C1 segment of cervical spinal cord (tissue), 14 donors: ENCODE measurements at regions not wholly inside any gene's neighbourhood (a gene's known extent, or its start where the extent isn't known, plus 50 kb on each side); places are given as distances from the start of the nearest gene placed in this dataset.
A peak's percentile ranks its signal among the peaks of the same experiment; 100 is the strongest.

Experiments used
- DNase-seq, 14 donors: peaks; one replicate each; lab custom pipeline; 2025; lab: John Stamatoyannopoulos, UW

DNA sequence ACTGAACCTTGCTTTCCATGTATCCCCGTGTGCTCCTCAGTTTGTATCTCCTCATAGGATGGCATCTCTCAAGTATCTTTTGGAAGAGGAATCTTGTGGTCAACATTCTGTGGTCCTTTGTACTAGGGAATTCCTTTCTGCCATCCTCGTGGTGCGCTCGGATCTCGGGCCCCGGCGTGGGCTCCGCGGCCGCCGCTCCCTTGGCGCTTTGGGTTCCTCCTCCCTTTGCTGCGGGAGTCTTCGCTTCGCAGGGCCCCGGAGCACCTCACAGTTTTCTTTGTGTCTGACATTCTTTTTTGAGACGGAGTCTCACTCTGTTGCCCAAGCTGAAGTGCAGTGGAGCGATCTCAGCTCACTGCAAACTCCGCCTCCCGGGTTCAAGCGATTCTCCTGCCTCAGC lies 264.7 kb downstream of the IRS2 start:
- DNase-seq: no peak

DNA sequence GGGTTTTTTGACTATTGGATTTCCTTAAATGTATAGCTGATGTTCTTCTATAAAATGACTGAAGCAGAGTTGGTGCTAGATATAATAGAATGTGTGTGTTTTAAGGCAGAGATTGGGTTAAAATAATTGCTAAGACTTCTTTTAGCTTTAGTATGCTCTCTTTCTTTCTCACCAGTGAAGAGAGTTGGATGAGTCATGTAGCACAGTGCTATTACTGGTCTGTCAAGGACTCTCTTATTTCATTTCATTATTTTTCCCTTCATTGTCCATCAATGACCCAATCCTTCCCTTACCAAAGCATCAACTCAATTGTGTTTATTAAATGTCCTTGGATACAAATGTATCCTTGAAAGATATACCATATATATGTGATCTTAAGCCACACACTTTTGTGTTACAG lies 268.9 kb downstream of the IRS2 start:
- no peak for DNase-seq

DNA sequence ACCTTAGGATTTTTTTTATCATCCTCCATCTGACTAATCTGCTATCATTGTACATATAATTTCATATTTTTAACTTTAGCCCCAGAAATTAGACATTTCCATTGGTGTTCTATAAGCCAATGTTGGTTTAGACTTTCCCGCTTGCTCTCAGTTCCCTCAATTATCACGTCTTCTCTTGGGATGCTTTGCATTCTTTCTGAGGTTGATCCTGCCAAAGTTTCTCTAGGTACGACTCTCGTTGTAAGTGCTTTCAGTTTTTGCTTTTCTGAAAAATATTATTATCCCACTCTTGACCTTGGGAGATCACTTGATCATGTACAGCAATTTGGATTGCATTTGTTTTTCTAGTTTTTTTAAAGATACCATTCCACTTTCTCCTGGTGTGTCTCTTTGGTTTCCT lies 270.2 kb downstream of the IRS2 start:
- no peak for DNase-seq

DNA sequence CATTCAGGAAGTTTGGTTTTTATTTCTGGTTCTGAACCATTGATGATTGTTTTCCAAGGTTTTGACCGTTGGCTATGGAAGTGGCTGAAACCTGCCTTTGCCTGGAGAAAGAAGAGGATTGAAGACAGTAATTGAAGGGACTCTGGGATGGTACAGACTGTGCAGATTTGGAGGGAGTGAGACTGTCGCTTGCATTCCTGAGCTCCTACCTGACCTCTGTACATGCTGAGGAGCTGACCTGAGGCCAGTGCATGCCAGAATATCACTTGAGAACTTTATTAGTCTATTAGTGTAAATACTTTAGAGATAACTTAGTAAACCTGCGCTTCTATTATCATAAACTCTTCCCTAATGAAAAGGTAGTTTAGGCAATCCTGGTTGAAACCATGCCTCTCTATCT lies 276.4 kb downstream of the IRS2 start:
- no peak for DNase-seq

DNA sequence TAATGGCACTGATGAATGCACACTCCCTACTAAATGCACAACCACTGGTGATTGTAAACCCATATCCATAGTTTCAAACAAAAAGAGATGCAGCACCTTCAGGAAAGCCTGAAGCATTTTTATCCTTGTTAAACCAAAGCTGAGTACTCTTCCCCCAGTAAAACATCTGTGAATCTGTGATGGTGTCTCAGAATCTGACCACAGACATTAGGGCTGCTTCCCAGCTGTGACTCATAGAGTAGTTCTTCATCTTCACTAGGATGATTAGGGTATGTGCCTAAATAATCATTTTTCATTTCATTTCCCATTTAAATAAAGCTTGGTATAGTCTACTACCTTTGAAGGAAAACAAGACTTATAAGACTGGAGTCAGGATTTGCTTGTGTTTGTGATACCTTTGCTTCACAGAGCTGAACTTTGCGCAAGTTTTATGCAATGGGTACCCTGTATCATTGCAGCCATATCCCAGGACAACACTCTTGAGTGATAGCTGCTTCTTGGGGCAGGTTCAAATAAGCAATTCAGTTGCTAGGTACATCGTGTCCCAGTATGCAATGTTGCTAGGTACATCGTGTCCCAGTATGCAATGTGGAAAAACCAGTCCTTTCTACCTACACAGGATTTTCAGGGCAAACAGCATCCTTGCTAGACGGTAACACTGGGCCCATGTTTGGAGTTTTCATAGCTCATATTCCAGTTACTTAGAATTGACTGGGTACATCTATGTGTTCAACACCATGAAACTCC lies 277.1 kb downstream of the IRS2 start:
- no peak for DNase-seq

DNA sequence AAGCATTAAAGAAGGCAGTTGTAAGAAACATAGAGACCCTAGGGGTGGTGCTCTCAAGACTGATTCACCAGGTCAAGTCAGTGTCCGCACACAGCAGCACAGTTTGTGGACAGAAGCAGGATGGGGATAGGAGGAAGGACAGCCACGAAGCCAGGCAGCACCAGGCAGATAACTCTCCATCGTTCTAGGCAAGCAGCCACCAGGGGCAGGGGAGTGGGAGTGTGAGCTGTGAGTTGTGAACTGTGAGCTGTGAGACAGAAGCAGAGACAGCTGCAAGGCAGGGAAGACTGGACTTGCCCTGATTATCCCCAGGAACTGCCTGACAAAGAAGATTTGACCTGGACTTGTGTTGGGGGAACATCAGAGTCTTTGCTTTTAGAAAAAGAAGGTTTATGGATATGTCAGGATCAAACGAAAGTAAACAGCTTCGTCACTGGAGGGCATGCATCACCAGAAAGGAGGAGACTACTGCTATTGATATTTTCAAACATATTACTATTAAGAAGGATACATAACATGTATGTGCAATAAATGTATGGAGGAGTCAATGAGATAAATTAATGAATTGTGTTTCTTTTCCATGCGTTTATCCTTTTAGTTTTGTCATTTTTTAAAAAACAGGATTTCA lies 286.1 kb downstream of the IRS2 start:
- DNase-seq: peak in 1 of 14 donors; percentile 26

DNA sequence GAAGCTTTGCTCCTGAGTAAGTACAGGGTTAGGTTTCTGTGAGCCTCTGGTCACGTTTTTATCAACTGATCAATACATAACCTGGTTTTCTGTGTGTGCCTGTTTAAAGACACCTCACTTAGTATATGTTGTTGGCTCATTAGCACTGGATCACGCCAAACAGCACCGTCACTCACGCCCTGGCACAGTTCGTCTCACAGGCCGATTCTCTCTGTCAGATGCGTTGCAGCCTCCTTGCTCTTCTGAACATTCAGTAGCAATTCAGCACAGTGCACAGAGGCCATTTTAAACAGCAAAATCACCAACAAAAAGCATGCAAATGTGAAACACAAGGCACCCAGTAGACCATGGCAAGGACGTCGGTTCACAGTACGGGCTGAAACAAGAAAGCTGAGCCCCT lies 288.5 kb downstream of the IRS2 start:
- no peak for DNase-seq

DNA sequence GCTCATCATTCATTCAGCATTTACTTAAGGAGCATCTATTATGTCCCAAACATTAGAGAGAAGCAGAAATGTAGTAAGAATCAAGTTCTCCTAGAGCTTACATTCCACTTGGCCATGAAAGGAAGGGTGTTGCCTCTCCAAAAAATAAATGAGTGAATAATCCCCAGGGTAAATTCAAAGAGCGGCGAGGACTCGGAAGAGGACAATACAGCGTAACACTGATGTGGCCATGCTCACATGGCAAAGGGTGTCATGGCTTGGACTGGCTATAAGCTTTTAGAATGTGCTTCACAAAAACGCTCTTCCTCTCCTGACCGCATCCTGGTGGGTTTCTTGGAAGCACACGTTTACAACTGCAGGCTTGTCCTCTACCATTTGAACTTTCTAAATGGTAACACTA lies 290.2 kb downstream of the IRS2 start:
- no peak for DNase-seq

DNA sequence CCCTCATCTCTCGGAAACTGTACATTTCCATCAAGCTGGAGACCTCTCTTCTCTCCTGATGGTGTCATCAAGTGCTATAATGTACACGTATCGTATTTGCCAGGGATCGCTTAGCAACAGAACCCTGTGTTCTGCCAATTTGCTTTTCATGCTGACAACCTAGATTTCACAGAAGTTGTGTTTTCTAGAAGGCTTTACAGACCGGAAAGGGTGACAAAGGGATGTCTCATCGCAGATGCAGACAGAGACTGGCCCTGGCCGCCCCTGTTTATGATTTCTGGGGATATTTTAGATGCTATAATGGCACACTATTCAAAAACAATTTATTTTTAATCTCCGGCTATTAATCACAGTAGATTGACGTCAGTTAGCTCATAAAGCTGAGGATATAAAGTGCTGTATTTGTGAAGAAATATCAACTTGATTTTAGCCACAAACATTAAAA lies 291.4 kb downstream of the IRS2 start:
- DNase-seq: no peak

DNA sequence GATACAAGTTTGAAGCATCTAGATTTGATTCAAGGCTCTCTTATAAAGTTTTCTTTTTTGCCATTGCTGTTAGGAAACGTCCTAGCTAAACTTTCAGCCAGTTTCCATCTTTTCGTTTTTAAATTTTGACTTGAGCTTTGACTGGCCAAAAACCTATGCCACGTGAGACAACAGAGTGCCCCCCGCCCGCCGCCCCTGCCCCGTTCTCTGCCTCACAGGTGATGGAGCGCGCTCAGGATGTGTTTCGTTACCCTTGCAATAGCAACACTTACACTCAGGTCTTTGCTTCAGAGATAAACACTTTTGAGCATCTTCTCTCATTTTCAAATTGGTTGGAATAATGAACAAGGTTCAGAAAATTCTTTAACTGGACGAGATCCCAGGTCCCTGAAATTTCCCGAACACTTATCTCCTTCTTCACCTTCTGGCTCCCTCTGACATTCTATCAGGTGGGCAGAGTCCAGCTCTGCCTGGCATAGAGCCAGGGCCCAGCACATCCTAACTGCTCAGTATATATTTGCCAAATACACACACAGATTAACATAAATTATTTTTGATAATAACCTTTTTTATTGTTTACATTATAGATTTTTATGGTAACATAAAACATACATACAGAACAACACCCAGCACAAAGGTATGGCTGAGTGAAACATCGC lies 301.1 kb downstream of the IRS2 start:
- no peak for DNase-seq

DNA sequence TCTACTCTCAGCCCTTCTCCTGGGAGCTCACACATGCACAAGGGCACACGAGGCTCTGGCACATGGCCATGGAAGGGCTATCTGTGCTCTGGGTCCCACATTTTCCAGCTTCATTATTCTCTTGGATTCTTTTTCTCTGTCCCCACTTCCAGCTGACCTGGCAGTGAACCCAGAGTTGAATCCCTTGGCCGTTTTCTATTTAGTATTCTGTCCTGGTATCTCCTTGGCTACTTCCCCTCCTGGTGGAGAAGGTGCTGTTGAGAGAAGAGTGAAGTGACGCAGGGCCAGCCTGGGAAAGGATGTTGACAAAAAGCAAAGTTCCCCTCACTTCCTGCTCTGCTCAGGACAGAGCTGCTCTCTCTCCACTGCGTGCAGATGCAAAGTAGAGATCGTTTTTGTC lies 303.1 kb downstream of the IRS2 start:
- DNase-seq: peak in 2 of 14 donors; percentile 6 to 13

DNA sequence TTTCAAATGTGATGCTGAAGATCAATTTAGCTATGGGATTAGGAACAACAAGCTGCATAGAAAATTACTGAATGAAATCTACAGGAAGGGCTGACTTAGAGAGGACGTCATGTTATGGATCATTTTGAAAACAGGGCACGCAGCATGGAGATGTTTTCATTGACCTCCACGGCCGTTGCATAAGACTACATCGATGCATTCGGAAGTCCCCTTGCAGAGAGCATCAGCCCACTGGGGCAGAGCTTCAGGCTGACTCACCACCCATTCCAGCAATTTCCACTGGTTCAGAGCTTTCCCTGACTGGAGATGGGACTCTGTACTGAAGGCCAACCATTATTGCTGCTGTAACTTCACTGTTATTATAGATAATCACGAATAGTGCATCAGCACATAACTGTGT lies 305.3 kb downstream of the IRS2 start:
- no peak for DNase-seq

DNA sequence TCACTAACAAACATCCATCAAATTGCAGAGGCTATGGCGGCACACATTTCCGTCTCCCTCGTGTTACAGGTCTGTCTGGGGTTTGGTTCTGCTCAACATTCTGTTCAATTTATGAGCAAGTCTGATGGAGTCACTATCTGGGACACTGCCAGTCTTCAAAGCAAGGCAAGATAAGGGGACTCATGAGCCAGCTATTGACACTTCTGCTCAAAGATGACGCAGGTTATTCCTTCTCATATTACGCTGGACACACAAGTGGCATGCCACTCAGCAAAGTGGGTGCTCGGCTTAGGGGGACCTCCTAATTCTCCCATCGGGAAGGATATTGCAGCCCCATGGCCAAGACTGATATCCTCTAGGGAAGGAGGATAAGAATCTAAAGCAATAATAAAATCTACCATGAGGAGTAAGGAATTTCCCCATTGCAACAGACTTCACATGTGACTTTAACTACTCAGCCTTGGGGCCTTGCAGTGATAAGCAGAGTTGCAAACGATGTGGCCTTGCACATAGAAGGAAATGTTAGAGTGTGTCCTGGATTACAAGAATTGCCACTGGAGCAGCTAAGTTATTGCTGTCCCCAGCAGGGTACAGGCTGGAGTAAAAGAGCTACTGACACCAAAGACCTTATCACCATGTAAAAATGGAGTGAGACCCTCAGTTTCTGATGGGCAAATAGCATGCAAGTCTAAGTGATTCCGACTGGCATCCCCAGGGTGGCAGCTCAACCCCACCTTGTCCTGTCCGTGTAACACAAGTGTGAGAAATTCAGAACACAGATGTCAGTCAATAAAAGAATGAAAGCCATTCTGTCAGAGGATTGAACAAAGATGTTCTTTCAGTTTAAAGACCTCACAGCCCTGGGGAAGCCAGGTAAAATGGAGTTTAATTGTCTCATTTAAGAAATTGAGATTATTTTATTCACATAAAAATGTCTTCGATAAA lies 306.1 kb downstream of the IRS2 start:
- no peak for DNase-seq

DNA sequence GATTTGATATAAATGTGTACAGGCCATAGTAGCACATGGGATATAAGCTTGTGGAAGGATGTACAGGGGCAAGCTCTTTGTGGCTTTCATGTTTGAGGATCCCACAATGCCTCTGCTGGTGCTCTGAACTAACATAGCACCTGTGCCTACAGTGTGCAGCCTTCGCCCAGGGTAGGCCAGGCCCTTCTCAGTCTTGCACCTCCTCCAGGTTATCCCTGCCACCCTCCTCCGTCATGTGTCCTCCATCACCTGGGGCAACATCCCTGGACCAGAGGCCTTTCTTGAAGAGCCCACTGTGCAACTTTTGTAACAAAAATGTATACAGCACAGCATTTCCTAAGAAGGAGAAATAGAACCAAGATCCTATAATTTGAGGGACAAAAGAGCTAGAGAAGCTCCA lies 306.8 kb downstream of the IRS2 start:
- no peak for DNase-seq

DNA sequence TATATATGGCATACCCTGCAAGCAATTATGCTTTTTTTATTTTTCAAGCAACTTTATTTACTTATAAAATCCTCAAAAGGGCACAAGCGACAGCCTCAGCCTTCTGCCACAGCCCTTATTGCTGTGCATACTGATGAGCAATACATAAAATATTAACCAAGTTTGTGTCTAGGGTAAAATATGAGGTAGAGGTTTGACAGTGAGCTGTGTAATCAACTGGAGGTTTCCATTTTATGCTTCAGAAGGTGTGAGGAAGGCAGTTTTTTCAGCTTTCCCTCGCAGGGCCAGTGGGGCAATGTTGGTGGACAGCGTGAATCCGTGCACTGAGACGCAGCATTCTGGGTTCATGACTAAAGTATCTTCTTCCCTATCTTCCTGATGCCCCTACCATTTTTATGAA lies 310.4 kb downstream of the IRS2 start:
- DNase-seq: no peak

DNA sequence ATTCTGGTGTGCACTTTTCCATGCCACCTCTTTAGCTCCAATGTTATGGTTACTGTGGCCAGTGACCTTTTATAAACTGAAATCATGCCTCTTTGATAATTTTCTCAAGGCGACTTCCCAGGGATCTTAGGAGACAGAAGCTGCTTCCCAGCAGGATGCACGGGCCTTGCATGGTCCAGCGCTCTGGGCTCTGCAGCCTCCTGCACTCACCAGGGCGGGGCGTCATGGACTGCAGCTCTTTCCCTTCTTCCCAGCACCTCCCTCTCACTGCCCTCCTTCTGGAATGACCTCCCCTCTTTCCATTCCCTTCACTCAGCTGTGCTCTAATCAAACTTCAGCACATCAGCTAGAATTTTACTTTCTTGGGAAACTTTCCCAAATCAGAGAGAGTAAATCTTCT lies 318.3 kb downstream of the IRS2 start:
- DNase-seq: no peak

DNA sequence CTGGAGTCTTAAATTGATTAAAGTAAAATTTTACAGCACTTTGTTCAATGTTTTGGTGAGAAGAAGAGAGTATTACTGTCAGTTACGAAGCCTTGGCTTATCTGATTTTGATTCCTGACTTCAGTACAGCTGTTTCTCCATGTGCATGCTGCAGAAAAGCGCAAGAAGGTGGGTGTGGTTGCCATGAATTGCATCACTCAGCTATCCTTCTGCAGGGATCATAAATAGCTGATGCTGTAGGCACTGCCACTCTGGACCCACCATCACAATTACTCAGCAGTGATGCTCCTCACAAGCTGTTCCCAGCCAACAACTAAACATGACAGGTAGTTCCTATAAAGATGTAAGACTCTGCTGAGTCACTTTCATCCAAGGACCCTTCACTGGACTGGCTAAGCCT lies 321.2 kb downstream of the IRS2 start:
- DNase-seq: no peak

DNA sequence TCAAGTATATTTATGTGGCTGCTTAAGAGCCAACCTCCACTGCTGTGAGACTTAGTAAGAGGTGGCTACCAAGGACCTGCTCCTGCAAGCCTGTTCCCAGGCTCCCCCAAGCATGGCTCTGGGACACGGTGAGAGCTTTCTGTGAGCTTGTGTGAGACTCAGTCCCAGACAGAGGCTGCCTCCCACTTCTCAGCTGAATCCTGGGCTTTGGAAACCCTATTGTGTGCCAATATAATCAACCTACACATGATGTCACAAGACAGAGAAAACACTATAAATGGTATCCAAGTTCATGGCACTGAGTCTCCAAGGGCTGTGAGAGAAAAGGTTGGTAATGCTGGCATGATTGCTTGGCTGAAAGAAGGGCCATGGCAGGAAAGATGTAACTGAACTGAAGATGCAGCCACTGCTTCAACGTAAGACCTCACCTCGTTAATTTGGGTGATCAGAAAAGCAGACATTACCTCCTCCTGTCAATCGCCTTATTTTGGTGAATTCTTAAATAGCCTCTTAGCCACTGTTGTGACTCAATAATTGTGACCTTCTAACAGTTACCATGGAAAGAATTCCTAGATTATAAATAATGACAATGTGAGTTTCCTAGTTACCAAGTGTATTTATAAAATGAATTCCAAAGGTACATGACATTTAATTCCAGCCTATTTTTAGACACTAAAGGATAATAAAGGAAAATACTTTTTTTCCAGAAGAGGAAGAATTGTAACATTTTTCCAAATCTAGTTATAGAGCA lies 332.0 kb downstream of the IRS2 start:
- DNase-seq: no peak

DNA sequence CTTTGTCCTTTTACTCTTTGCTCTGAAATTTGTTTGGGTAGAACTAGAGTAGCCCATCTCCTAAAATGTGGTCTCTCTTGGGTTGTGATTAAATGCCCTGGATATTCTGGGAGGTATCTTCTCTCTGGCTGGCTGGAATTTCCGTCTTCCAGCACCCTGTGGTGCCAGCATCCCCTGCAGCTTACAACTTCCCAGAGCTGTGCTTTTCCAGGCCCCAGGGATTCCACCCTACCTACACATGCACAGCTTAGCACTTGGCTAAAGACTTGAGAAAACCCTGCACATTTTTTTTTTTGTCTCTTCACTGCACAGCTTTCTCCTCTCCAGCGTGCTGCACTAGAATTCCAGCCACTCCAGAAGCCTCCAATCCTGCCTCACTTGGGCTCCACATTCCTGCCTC lies 334.7 kb downstream of the IRS2 start:
- DNase-seq: no peak

DNA sequence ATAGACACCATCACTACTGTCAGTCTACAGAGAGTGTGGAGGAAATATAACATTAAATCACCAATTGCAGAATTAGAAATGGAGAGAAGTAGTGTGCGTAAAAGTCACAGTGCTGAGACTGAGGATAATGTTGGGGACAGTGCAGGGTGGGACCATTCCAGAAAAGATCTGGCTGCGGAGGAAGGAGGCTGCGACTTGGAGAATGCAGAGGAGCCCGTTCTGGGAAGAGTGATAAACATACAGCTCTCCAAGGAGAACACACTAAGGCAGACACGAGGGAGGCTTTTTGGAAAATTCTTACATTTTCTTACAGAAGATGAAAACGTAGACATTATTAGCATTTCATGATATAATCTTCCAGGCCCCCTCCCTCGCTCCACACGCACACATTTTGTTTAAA lies 337.8 kb downstream of the IRS2 start:
- DNase-seq: no peak

DNA sequence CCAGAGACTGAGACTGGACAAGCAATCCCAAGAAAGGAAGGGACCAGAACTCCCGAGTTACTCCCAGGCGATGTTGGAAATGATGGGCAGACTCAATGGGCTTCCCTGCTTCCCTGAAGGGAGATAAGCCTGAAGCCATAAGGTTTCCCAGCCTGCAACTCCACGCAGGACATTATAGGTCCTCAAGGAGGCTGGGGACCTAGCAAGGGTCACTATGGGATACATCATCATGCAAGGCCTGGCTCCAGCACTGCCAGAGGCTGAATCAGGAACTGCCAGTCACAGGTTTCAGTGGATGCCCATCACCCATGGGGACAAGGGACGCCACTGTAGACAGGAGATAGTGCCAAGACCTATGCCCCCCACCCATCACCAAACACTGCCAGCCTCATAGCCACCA lies 338.7 kb downstream of the IRS2 start:
- no peak for DNase-seq
